GM21529 (cell line): ENCODE measurements at regions not wholly inside any gene's neighbourhood (a gene's known extent, or its start where the extent isn't known, plus 50 kb on each side); places are given as distances from the start of the nearest gene placed in this dataset.

Experiments
- ATAC-seq: cut with Tn5 transposase; IDR thresholded peaks from one replicate; pipeline ENCODE4 v1.9.1; 2021; ENCODE audit not compliant: unreplicated experiment

GRCh38 chr3:23663661-23664186 lies 142.0 kb upstream of the UBE2E1 start:
- ATAC-seq = no peak

GRCh38 chr3:23664459-23664858 lies 141.3 kb upstream of the UBE2E1 start:
- no peak for ATAC-seq

DNA sequence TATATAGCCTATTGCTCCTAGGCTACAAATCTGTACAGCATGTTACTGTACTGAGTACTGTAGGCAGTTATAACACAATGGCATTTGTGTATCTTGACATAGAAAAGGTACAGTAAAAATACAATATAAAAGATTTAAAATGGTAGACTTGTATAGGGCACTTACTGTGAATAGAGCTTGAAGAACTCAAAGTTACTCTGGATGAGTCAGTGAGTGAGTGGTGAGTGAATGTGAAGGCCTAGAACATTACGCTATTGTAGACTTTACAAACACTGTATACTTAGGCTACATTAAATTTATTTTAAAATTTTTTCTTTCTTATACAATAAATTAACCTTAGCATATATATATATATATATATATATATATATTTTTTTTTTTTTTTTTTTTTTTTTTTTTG lies 140.0 kb upstream of the UBE2E1 start:
- no peak for ATAC-seq

GRCh38 chr3:23666818-23667217 lies 138.9 kb upstream of the UBE2E1 start:
- no peak for ATAC-seq

DNA sequence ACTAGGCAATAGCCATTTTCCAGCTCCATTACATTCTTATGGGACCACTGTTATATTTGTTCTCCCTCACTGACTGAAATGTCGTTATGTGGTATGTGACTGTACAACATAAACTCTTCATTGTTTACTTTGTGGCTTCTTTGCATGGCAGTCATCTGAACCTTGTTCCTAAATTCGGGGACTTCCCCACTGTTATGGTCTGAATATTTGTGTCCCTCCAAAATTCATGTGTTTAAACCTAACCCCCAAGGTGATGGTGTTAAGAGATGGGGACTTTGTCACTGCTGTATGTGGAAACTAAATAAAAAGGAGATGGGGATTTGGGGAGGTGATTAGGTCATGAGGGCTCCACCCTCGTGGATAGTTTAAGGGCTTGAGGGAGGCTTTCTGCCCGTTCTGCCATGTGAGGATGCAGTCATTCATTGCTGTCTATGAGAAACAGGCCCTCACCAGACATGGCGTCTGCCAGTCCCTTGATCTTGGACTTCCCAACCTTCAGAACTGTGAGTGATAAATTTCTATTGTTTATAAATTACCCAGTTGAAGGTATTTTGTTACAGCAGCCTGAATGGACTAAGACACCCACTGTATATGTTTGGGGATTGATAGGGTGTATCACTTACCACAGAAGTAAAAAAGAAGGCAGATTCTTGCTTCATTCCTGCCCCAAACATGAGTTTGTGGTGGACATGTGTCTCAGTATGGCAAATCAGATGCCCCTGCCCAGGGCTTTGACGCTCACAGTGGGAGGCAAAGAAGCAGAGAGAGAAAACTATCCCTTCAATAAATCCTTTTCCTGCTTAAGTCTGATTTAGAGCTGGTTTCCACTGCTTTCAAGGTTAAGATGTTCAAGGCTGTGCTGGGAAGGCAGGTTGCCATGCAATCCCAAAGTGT lies 138.0 kb upstream of the UBE2E1 start:
- no peak for ATAC-seq

DNA sequence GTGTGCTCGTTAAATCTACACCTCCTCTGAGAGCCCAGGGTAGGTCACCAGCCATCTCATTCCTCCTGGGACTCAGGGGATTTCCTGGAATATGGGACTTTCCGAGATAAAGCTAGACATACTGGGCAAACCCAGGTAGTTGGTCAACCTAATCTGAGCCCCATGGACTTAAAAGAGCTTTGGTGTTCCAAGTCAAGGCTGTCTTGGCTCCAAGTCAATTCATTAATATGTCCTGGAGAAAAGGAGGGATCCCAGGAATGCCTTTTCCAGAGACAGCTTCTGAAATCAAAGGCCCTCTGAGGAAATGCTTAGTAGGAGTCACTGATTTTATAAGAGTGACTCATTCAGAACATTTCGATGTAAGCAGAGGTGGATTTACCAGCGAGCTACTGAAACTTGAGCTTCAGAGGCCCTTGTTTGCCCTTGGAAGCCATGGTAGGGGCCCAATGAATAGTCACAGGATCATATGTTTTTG lies 137.3 kb upstream of the UBE2E1 start:
- ATAC-seq = no peak

- no peak for ATAC-seq
Measured at GRCh38 chr3:23669541-23670255, 136.1 kb upstream of the UBE2E1 start.

DNA sequence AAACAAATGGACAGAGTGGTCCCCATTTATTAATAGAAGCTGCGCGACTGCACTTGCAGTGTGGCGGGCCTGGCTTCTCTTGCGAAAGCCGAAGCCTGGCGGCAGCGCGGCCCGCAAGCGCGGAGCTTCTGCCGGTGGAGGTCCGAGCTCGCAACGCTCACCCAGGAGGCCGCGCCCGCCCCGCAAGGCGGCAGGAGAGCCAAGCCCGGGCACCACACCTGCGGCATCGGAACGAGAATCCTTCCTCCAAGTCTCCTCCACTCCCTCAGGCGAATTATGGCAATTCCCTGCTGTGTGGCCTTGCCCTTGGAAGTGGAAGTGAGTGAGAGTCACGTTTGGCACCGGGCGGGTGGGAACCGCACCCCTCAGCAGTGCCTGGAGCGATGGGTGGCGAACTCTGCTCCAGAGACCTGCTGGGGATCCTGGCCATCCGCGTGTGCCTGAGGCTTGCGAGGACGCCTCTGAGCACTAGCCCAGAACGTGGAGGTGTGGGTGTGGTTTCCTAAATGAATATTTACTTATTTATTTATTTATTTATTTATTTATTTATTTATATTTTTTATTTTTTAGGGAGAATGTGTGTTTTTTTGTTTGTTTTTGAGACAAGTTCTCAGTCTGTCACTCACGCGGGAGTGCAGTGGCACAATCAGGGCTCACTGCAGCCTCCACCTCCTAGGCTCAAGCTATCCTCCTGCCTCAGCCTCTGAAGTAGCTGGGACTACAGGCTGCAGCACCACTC lies 133.7 kb upstream of the UBE2E1 start:
- no peak for ATAC-seq

GRCh38 chr3:23672628-23673027 lies 133.1 kb upstream of the UBE2E1 start:
- no peak for ATAC-seq

DNA sequence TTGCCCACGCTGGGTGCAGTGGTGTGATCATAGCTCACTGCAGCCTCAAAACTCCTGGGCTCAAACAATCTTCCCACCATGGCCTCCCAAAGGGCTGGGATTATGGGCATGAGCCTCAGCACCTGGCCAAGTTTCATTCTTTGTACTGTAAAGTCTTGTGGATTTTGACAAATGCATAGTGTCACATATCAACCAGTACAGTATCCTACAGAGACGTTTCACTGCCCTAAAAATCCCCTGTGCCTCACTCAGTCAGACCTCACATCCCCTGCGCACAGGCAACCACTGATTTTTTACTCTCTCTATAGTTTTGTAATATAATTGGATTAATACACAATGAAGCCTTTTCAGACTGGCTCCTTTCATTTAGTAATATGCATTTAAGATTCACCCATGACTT lies 130.7 kb upstream of the UBE2E1 start:
- ATAC-seq = no peak

GRCh38 chr3:23676093-23676492 lies 129.7 kb upstream of the UBE2E1 start:
- ATAC-seq = no peak

- no peak for ATAC-seq
Measured at GRCh38 chr3:23682646-23683045, 123.1 kb upstream of the UBE2E1 start.

GRCh38 chr3:23685541-23686258 lies 120.1 kb upstream of the UBE2E1 start:
- no peak for ATAC-seq

GRCh38 chr3:23686519-23686918 lies 119.2 kb upstream of the UBE2E1 start:
- no peak for ATAC-seq

DNA sequence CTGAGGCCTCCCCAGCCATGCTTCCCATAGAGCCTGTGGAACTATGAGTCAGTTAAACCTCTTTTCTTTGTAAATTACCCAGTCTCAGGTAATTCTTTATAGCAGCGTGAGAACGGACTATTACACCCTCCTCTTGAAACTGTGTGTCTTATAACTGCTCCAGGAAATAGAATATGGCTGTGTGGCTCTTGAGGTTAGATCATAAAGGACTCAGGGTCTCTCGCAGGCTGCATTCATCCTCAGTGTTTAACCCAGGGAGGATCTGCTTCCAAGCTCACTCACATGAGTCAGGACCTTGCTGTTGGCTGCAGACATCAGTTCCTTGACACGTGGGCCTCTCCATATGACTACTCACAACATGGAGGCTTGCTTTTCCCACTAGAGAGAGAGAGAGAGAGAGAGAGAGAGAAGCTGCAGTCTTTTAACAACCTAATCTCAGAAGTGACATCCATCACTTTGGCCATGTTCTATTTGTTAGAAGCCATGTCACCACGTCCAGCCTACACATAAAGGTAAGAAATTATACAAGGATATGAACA lies 114.3 kb upstream of the UBE2E1 start:
- no peak for ATAC-seq

DNA sequence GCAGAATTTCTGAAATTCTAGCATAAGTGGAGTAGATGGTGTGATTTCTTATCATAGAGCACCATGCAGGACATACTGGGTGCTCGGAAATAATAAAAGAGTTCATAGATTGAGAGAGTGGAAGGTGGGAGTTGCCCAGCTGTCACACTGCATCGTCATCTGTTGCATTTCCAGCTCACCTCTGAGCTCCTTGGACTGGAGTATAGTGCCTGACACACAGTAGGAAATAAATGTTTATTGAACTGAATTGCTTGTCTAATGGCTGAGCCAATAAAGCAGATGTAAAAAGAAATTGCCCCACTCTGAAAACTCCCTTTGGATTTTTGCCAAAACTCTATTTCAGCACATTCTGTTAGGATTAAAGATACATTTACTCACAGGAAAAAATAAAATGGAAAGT lies 108.9 kb upstream of the UBE2E1 start:
- ATAC-seq = no peak

- ATAC-seq = no peak
Measured at GRCh38 chr3:23697416-23697815, 108.3 kb upstream of the UBE2E1 start.

DNA sequence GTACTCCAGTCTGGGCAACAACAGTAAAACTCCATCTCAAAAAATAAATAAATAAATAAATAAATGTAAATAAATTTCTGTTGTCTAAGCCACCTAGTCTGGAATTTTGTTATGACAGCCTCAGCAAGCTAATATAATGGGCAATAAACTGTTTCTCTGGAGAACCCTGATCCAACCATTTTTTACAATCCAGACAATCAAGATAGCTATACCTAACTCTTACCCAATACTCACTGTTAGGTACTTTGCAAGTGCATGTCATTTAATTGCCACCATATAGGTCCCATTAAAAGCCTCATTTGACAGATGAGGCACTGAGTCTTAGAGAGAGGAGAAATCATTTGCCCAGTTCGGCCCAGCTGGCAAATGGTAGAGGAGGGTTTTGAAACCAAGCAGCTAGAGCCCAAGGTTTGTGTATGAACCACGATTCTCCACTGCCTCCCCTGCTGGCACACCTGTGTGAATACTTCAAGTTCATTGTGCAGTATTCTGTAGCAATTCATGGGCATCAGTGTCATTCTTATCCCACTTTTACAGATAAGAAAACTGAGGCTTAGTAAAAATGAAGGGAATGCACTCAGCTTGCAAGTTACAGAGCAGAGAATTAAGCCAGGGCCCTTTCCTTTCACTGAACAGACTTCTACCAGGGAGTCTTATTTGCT lies 107.0 kb upstream of the UBE2E1 start:
- ATAC-seq = no peak

GRCh38 chr3:23700616-23701015 lies 105.1 kb upstream of the UBE2E1 start:
- ATAC-seq = no peak
